Left forelimb (tissue), 1 donor: ENCODE measurements at regions not wholly inside any gene's neighbourhood (a gene's known extent, or its start where the extent isn't known, plus 50 kb on each side); places are given as distances from the start of the nearest gene placed in this dataset.

Experiments
- DNase-seq: peaks from one replicate; pipeline ENCODE4 v3.0.0-alpha.2; 2018; ENCODE audit warnings: low spot score

DNA sequence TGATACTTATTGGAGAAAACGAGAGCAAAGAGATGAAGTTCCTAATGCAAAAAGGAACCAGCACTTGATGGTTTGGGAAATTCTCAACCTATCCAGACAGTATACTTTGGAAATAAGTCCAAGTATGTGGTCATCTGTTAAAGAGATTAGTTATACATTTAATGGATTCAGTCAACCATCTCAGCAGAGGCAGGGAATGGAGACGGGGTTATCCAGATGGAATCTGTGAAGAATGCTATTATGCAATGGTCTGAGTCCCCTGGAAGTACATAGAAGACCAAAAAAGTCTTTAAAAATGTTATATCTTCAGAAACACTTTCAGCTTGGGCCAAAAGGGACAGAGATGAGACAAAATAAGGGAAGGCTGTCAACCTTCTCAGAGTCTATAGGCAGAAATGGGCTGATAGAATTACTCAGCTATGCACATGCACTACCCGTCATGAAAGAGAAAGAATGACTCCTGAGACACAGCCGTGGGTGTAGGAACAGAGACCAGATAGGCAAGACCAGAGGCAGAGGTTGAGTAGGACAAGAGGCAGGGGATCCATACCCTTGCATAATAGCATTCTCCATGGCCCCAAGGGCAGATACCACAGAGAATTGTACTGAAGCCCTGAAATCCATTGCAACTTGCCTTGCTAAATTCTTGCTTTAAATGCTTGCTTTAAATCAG lies 738.8 kb upstream of the POT1 start:
- no peak for DNase-seq

DNA sequence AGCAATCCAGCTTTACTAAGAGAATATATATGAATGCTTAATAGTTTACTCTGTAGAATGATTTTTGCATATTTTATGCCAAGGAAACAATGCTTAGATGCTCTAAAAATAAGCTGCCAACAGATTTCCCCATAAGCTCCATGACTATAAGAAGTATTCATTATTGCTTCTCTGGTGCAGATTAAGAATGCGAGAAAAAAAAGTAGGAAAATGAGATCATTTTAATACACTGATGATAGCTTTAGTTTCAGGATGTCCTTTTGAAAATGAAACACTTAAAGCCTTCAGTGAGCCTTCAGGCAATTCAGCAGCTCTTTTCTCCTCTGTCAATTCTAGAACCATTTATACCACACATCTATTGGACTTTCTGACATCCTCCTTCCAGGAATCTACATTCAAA lies 735.0 kb upstream of the POT1 start:
- DNase-seq = no peak

DNA sequence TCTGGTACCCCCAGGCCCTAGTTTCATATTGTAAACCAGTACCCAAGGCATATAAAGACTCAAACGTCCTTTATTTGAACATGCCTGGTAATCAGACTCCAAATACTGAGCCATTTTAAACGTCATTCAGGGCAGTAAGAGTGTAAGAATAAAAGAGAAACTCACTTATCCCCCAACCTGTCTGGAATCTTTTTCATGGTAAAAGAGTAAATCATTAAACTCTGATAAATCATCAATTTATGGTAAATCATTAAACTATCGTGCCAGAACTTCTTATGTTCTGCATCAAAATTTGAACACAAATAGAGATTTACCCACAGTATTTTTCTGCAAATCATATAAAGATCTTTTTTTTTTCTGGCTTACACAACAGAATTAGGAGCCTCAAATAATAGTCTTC lies 734.3 kb upstream of the POT1 start:
- DNase-seq = no peak

DNA sequence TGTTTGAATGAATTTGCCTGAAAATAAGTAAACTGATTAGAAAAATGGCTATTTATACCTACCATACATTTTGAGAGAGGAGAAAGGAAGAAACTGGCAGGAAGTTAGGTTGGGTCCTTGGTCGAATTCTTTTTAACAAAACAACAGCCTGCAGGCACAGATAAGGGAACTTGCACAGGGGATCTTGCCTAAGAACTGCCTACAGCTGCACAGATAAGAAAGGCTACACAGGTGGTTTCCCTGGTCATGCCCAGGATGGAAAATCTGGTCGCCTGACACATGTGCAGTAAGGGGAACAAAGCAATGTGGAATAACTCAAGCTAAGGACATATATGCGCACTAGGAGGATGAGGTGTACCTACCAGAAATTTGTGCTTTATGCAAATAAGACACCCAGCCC lies 732.1 kb upstream of the POT1 start:
- DNase-seq = no peak

DNA sequence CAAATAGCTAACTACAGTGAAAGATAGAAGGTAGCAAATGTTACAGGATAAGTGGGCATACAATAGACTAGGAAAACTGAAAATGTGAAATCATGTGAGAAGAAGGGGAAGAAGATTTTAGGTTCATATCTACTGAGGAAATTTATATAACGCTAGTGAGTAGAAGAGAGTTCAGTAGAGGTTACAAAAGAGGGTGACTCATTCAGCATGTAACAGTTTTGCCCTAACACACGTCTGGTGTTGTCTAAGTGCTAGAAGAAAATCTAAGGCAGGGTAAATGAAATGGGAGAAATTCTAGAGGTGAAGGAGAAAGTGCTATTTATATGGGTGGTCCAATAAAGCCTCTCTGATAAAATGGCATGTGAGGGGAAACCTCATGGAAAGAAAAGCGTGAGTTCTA lies 731.4 kb upstream of the POT1 start:
- DNase-seq = no peak

DNA sequence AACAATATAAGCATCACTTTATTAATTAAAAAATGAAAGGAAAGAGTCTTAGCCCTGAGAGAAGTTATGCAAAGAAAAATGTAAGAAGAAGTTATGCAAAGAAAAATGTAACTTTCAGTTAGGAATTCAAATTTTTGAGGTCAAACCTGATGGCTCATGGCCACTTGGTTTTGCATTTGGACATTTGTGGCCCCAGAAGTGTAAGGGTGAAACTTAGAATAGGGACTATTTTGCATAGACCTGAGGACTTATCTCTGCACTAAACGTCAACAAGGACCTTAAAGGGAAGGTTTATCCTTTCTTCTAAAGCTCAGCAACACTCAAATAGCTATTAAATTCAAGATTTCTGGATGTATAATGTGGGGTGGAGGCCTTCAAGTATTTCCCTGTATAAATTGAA lies 724.5 kb upstream of the POT1 start:
- no peak for DNase-seq

DNA sequence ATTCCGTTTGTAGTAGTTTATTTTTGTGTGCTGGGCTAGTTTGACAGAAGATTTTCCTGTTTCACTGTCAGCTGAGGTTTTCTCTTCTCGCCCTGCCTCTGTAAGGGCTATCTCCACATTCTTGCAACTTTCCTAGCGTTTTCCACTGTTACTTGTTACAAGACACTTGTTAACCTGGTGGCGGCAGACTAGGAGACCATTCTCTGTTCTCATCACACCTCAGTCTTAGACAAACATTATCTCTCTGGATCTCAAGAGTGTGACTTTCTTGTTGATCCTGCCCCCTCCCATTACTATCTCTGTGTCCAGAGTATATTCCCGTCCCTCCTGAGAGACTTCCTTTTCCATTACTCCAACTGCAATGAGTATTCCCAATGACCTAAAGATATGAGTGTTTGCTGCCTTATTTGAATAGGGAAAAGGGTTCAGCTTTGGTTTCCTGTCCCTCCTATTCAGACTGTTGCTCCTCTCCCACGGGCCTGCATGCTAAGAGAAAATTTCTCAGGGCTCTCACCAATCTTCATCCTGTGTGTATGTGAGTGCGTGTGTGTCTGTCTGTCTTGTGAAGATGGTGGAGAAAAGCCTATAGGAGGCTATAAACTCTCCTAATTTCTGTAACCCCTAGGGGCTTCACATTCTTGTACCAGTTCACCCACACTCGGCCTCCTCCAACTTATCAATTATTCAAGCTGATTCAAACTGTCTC lies 722.4 kb upstream of the POT1 start:
- DNase-seq = no peak

DNA sequence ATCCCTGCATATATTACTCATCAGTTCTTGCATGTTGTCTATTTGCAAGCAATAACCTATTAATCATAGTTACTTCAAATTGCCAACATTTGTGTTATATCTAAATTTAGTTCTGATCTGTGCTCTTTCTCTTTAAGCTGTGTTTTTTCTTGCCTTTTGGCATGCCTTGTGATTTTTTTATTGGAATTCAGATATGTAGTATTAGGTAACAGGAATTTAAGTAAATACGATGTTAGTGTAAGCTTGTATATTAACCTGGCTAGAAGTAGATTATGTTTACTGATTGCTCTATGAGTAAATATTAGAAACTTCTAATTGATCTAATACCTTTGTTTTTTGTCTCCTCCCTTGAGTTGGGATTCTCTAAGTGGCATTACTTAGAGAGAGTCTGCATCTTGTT lies 718.9 kb upstream of the POT1 start:
- no peak for DNase-seq

DNA sequence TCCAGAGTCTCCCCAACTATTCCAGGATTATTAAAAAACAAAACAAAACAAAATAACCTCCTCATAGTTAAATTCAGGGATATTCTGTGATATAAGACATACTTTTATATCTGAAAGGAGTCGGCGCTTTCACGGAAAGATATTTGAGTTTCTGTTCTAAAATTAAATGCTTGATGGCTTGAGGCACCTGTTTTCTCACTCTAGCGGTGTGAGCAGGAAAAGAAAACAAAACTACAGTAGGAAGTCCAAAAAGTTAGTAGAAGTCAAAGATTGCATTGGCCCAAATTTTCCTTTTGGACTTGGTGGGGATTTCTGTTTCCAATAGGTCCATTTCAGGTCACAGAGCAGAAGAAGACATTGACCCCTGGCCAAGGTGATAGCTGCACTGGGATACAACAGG lies 716.1 kb upstream of the POT1 start:
- no peak for DNase-seq

DNA sequence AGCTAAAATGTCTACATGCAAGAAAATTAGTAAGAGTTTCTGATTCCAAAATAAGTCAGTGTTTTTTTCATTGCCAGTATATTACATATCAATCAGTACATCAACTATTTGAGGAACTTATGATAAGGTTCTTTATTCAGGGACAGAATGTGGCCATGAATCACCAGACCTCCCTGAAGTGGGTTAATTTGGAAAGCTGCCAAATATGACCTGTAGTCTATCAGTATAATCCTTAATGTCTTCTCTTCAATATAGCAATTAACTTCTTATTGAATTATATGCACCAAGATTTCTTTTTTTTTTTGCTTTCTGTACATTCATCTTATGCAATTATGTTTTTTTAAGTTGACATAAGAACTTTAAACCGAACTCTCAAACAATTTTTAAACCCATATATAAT lies 714.5 kb upstream of the POT1 start:
- DNase-seq = no peak

DNA sequence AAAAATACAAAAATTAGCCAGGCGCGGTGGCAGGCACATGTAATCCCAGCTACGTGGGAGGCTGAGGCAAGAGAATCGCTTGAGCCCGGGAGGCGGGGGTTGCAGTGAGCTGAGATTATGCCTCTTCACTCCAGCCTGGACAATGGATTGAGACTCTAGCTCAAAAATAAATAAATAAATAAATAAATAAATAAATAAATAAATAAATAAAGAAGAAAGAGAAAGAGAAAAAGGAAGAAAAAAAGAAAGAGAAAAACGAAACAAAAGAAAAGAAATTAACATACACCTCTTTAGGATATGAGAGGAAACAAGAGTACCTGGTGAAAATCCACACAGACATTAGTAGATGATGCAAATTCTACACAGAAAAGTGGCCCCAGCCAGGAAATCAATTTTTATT lies 713.7 kb upstream of the POT1 start:
- no peak for DNase-seq

DNA sequence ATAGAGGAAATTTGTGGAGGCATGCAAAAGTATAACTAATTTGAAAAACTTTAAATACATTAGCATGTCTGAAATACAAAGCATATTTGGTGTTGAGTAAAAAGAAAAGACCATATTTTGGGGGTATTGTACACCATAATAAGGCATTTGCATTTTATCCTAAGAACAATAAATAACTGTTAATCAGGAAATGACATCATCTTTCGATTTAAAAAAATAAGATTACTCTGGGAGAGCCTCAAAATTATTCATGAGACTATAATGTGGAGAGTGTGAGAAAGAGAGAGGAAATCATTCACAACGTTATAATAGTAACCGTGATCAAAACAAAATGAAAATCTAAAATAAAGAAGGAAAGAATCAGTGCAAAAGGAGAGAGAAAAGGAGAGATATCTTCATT lies 712.3 kb upstream of the POT1 start:
- DNase-seq = no peak

DNA sequence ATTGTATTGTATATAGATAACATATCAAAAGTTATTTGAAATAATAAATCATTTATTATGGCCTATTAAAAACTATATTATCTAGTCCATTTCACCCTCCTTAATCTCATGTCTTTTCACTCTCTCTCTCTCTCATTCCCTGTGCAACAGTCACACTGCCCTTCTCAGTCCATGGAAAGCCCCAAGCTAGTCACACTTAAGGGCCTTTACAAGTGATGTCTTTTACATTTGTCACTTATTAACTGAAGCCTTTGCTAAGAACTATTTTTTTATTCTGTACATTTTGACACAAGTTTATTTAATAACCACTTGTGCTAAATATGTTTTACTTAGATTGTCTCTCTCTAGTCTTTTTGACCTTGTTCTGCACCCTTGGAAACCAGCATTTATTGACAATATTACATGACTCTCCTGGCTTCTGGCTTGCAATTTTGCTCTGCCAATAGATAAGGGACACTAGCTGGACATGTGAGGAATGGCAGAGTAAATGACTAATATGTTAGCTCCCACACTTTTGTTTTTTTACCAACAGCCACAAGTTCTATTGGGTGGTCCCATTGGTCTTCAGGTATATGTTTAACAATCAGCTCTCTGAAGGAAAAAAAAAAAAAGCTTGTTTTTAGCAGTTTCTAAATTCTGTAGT lies 706.8 kb upstream of the POT1 start:
- DNase-seq = no peak

DNA sequence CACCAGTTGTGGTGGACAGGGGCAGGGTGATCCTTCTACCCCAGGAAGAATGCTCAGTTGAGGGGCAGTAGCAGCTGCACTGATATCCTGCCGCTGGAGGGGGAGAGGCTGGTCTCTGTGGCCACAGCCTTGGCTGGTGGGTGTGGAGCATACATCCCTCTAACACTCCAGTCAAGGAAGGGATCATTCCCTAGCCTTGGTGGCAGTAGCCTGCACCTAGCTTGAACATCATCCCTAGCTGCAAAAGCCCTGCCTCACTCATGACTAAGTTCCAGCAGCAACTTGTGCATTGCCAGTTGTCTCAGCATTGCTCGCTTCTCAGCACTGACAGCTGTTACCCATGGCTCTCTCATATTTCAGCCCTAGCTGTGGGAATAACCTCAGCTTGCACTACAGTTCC lies 688.9 kb upstream of the POT1 start:
- DNase-seq = no peak

DNA sequence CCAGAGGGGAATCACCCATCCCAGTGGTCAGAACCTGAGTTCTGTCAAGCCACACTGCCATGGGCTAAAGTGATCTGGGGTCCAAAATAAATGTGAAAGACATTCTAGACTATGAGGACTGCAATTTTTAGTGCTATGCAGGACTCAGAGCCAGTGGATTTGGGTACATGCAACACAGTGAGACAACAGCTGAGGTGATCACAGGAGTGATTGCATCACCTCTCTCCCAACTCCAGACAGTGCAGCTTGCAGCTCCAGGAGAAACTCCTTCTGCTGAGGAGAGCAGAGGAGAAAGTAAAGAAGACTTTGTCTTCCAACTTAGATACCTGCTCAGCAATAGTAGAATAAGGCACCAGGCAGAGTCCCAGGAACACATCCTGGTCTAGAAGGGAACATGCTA lies 682.0 kb upstream of the POT1 start:
- DNase-seq = no peak

DNA sequence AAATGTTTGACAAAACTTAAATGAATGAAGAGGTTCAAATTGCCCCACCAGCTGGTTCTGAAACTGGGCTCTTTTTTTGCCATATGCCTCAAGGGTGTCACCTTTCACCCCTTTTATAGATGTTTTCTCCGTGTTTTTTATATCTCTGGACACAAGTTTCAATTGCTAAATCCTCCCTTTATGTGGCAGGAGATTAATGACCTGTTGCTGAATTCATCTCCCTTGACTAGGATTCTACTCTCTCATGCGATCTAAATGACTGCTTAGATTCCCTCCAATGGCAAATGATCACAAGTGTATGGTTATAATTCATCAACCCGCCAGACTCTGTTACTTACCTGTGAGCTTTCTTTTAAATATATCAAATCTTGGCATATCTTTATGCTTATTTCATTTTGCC lies 677.0 kb upstream of the POT1 start:
- no peak for DNase-seq

DNA sequence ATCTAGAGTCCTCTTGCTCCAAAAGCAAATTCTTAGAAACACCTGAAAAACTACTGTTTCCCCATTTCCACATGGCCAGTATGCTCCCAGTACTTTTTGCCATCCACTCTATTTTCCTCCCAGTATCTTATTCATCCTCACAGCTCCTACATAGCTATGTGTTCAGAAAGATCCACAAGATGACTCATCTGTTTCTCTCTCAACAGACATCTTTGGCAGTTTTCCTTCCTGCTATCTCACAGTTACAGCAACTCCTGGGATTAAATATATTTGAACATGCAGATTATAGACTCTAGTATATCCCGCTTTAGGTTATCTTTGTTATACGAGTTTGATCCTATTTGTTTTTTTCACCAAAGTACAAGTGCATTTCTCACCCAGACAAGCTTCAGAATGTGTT lies 675.6 kb upstream of the POT1 start:
- no peak for DNase-seq

DNA sequence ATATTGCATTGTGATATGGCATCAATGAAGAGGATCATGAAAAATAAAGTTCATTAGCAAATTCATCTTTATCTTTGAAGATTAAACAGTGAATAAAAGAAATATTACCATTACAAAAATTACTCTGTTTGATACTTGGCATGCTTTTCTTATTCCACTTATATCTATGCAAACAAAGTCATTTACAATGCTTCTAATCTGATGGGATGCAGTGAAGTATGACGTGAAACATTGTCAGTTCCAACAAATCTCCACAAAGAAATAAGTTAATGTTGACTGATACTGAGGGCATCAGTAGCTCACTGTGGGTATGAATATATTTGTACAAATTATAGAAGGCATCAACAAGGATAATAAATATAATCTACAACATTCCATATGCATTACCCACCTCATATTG lies 672.8 kb upstream of the POT1 start:
- DNase-seq = no peak

DNA sequence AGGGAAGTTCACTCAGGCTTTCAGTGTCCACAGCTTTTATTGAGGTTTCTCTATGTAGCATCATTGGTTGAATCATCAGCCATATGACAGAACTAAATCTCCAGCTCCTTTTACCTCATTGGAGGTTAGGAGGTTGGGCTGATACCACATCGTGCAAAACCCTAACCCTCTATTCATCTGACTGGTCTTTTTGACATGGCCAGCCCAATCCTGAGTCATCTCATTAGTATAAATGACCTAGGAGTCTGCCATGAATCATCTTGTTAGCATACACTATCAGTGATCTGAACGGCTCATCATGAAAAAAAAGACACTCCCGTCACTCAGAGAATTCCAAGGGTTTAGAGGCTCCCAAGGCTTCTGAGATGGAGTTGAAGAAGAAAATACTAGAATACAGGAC lies 669.8 kb upstream of the POT1 start:
- DNase-seq = no peak

DNA sequence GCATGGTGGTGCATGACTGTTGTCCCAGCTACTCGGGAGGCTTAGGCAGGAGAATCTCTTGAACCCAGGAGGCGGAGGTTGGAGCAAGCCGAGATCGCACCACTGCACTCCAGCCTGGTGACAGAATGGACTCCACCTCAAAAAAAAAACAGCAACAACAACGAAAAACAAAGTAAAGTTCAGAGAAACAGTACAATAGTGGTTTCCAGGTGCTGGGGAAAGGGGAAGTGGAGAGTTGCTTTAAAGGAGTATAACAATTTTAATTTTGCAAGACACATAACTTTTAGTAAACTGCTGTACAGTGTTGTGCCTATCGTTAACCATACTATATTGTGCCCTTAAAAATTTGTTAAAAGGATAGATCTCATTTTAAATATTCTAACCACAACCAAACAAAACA lies 662.7 kb upstream of the POT1 start:
- DNase-seq = no peak

DNA sequence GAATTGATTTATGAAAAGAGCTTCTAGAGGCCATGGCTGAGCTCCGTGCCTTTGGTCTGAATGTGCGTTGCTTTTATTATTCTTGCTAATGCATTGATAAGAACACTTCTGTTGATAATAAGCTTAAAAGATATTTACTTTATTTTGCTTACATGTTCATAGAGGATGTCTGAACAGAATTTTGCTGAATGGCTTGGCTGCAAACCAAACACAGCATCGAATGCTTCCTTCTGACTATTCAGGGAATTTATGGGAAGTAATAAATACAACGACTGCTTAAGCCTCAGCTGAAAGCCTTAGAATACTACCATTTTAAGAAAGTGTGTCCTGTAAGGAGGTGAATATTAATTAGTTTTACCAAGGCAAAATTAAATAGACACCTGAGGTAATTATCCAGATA lies 643.5 kb upstream of the POT1 start:
- no peak for DNase-seq

DNA sequence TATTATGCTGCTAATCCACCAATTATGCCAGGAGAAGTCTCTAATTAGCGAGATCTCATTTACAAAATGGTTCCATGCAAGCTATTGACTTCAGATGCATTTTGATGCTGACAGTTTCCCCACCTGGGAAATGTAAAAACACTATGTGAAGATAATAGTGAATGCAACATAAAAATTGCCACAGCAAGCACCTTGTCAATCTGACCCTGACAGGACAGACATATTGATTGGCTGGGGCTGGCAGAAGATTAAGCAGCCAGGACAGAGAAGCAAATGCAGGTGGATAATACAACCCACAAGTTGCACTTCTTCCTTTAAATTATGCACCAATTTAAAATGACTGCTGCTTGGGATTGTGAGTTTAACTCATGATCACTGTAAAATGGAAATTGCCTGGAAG lies 642.8 kb upstream of the POT1 start:
- no peak for DNase-seq

DNA sequence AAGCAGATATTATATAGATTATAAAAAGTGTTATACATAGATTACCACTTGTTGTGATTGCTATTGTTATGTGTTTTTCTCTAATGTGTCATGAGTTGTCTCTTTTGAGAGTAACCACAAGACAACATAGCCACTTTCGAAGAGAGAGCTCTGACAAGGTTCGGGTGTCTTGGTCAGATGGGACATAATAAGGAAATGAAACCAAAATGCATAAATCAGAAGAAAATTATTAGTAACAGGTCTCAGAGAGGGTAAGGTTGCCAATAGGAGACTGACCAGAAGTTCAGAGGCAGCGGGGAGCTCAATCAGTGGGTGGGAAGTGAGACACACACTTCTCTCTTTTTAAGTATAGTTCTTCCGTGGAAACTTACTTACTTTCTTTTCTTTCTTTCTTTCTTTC lies 639.2 kb upstream of the POT1 start:
- no peak for DNase-seq

DNA sequence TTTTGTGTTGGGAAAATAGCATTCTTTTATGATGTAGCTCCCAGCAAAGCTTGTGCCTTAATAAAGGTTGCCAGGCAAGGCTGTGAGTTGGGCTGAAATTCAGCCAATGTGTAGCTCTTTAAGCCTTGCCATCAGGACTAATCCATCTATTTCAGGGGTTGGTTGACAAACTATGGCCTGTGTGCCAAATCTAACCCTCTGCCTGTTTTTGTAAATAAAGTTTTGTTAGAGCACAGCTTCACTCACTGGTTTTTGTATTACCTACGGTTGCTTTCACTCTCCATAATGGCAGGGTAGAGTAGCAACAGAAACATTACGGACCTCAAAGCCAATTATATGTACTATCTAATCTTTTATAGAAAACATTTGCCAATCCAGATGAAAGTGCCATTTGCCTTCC lies 638.1 kb upstream of the POT1 start:
- no peak for DNase-seq
